ENCODE measurements at regions not wholly inside any gene's neighbourhood (a gene's known extent, or its start where the extent isn't known, plus 50 kb on each side); places are given as distances from the start of the nearest gene placed in this dataset.

DNA sequence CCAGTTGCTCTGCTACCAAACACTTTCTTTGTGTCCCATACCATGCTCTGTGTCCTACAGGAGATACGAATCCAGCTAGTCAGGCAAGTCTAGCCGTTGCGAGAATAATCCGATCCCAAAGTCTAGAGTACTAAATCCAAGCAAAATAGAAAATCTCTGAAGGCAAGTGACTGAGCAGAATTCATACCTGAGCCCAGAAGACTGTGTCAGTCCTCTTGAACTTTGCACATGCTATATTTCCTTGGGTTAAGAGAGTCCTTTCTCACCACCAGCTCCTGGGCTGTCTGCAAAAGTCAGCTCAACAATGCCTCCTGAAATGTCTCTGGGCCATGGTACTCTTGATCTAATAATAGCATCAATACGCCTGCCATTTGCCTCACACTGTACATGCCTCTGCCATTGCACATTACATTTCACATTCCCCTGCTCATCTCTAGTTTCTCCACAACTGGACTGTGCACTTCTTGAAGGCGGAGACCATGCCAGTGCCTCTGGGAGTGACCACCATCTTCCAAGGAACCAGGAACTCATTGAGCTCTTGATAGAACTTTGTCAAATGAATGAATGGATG is 265.8 kb upstream of the ID2 start:
- DNase-seq (ENCODE audit: low spot score in 2 of 2), result no peak
- no peaks in the 10 kb centered on the region for H3K27me3 ChIP-seq (ENCODE audit: low read depth)
- H3K9me3 ChIP-seq, result no peaks in the 10 kb centered on the region
- no peaks in the 10 kb centered on the region for H3K36me3 ChIP-seq (replicated peaks)
- no peak overlapping the region for H3K4me3 ChIP-seq
- in situ Hi-C loops (cut with MboI; ENCODE audit: low sequenced_read_pairs), result no loop called here
- no peaks in the 10 kb centered on the region for H3K4me1 ChIP-seq

GRCh38 chr2:8416849-8417832 is 264.7 kb upstream of the ID2 start:
- in situ Hi-C loops (cut with MboI; ENCODE audit: low sequenced_read_pairs), result no loop called here
- Histone ChIP-seq H3K4me1 (no peaks in the 10 kb centered on the region), H3K36me3 (replicated peaks) (no peaks in the 10 kb centered on the region), H3K27me3 (ENCODE audit: low read depth) (no peaks in the 10 kb centered on the region), H3K4me3 (no peak overlapping the region), H3K9me3 (no peaks in the 10 kb centered on the region)
- no peak for DNase-seq (ENCODE audit: low spot score in 2 of 2)

DNA sequence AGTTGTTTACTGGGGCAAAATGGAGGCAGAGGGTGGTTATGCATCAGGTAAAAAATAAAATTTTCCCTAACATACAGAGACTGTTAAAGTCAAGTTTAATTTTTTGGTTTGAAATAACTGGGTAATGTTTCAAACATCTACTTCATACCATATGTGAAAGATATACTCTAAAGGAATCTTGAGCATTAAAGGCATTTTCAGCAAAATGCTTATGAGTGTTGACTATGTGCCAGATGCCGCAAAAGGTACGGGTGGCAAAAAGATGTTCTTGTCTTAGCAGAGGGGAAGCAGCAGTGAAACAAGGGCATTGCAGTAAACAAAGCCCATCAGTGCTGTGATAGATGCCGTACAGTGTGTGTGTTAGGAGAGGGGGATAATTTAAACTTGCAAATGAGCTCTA is 263.1 kb upstream of the ID2 start:
- no peaks in the 10 kb centered on the region for H3K36me3 ChIP-seq (replicated peaks)
- H3K4me1 ChIP-seq, result no peaks in the 10 kb centered on the region
- H3K9me3 ChIP-seq, result no peaks in the 10 kb centered on the region
- in situ Hi-C loops (cut with MboI; ENCODE audit: low sequenced_read_pairs), result no loop called here
- no peaks in the 10 kb centered on the region for H3K27me3 ChIP-seq (ENCODE audit: low read depth)
- no peak overlapping the region for H3K4me3 ChIP-seq
- no peak for DNase-seq (ENCODE audit: low spot score in 2 of 2)

GRCh38 chr2:8421658-8422449 is 260.0 kb upstream of the ID2 start:
- in situ Hi-C loops (cut with MboI; ENCODE audit: low sequenced_read_pairs), result no loop called here

GRCh38 chr2:8422450-8422800 is 259.4 kb upstream of the ID2 start:
- Histone ChIP-seq H3K4me3 (no peak overlapping the region), H3K27me3 (ENCODE audit: low read depth) (no peaks in the 10 kb centered on the region), H3K36me3 (replicated peaks) (no peaks in the 10 kb centered on the region), H3K4me1 (no peaks in the 10 kb centered on the region), H3K9me3 (no peaks in the 10 kb centered on the region)
- in situ Hi-C loops (cut with MboI; ENCODE audit: low sequenced_read_pairs), result no loop called here
- no peak for DNase-seq (ENCODE audit: low spot score in 2 of 2)

More at GRCh38 chr2:8421658-8422449, 260.0 kb upstream of the ID2 start:
- Histone ChIP-seq H3K4me3 (no peak overlapping the region), H3K36me3 (replicated peaks) (no peaks in the 10 kb centered on the region), H3K9me3 (no peaks in the 10 kb centered on the region), H3K4me1 (no peaks in the 10 kb centered on the region), H3K27me3 (ENCODE audit: low read depth) (no peaks in the 10 kb centered on the region)
- DNase-seq (ENCODE audit: low spot score in 2 of 2), result no peak

GRCh38 chr2:8424997-8425900 is 256.6 kb upstream of the ID2 start:
- H3K4me3 ChIP-seq, result no peak overlapping the region
- in situ Hi-C loops (cut with MboI; ENCODE audit: low sequenced_read_pairs), result no loop called here
- no peak for DNase-seq (ENCODE audit: low spot score in 2 of 2)
- no peaks in the 10 kb centered on the region for H3K9me3 ChIP-seq
- no peaks in the 10 kb centered on the region for H3K27me3 ChIP-seq (ENCODE audit: low read depth)
- no peaks in the 10 kb centered on the region for H3K36me3 ChIP-seq (replicated peaks)
- no peaks in the 10 kb centered on the region for H3K4me1 ChIP-seq

DNA sequence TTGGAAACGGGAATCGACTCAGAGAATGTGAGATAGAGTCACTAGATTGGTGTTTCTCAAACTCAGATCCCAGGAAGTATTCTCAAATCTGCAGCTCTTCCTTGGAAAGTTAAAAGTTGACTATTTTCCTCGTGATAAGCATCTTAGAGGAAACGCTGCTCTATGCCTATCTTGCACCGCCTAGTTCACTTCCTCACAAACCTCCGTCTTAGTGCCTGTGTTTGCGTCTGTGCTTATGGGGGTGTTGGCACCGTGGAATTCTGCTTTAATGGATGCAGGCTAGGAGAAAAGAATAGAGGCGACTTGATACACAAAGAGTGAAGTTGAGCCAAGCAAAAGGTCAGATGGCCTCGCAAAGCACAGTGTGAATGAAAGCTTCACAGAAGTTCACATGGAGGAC is 255.3 kb upstream of the ID2 start:
- no peak for DNase-seq (ENCODE audit: low spot score in 2 of 2)
- H3K4me3 ChIP-seq, result no peak overlapping the region
- in situ Hi-C loops (cut with MboI; ENCODE audit: low sequenced_read_pairs), result no loop called here
- H3K9me3 ChIP-seq, result no peaks in the 10 kb centered on the region
- no peaks in the 10 kb centered on the region for H3K36me3 ChIP-seq (replicated peaks)
- no peaks in the 10 kb centered on the region for H3K4me1 ChIP-seq
- no peaks in the 10 kb centered on the region for H3K27me3 ChIP-seq (ENCODE audit: low read depth)

DNA sequence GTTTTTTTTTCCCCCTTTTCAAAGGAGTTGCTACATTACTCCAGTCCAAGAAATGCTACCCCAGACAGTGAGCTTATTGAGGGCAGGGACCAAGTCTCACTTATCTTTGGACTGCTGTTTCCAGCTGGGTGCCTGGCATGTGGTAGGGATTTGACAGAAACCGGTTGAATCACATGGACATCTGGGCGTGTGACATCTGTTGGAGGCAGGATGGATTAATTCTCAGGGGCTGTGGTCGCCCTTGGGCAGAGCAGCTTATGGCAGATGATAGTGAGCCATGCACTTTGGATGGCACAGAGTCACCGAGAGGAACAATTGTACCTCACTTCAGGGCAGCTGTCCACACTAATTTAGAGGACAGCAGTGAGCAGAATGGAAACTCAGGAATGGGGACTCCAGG is 254.6 kb upstream of the ID2 start:
- no peaks in the 10 kb centered on the region for H3K4me1 ChIP-seq
- H3K4me3 ChIP-seq, result no peak overlapping the region
- no peaks in the 10 kb centered on the region for H3K27me3 ChIP-seq (ENCODE audit: low read depth)
- in situ Hi-C loops (cut with MboI; ENCODE audit: low sequenced_read_pairs), result no loop called here
- no peak for DNase-seq (ENCODE audit: low spot score in 2 of 2)
- H3K36me3 ChIP-seq (replicated peaks), result no peaks in the 10 kb centered on the region
- H3K9me3 ChIP-seq, result no peaks in the 10 kb centered on the region

- H3K4me3 ChIP-seq, result no peak overlapping the region
- no peaks in the 10 kb centered on the region for H3K9me3 ChIP-seq
- no peaks in the 10 kb centered on the region for H3K4me1 ChIP-seq
- no peak for DNase-seq (ENCODE audit: low spot score in 2 of 2)
- H3K27me3 ChIP-seq (ENCODE audit: low read depth), result no peaks in the 10 kb centered on the region
- in situ Hi-C loops (cut with MboI; ENCODE audit: low sequenced_read_pairs), result no loop called here
- H3K36me3 ChIP-seq (replicated peaks), result no peaks in the 10 kb centered on the region
These were observed 251.2 kb upstream of the ID2 start for GRCh38 chr2:8430628-8431027.

GRCh38 chr2:8431446-8432125 is 250.3 kb upstream of the ID2 start:
- in situ Hi-C loops (cut with MboI; ENCODE audit: low sequenced_read_pairs), result no loop called here
- H3K27me3 ChIP-seq (ENCODE audit: low read depth), result no peaks in the 10 kb centered on the region
- H3K4me3 ChIP-seq, result no peak overlapping the region
- H3K36me3 ChIP-seq (replicated peaks), result no peaks in the 10 kb centered on the region
- no peaks in the 10 kb centered on the region for H3K4me1 ChIP-seq
- H3K9me3 ChIP-seq, result no peaks in the 10 kb centered on the region
- no peak for DNase-seq (ENCODE audit: low spot score in 2 of 2)

- no peaks in the 10 kb centered on the region for H3K36me3 ChIP-seq (replicated peaks)
- DNase-seq (ENCODE audit: low spot score in 2 of 2), result no peak
- no peaks in the 10 kb centered on the region for H3K4me1 ChIP-seq
- in situ Hi-C loops (cut with MboI; ENCODE audit: low sequenced_read_pairs), result no loop called here
- no peaks in the 10 kb centered on the region for H3K9me3 ChIP-seq
- H3K4me3 ChIP-seq, result no peak overlapping the region
- no peaks in the 10 kb centered on the region for H3K27me3 ChIP-seq (ENCODE audit: low read depth)
These were observed 249.0 kb upstream of the ID2 start for GRCh38 chr2:8432706-8433336.

DNA sequence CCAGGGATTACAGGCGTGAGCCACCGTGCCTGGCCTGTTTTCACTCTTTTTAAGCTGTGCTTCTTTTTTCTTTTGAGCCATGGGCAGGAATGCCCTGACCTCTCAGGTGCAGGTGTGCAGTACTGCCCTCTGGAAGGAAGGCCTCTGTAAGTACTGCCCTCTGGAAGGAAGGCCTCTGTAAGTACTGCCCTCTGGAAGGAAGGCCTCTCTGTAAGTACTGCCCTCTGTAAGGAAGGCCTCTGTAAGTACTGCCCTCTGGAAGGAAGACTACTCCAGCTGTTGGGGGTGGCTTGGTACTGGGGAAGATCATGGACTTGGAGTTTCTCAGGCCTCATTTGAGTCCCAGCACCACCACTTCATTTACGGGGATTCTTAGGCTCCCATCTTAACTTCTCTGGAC is 248.5 kb upstream of the ID2 start:
- H3K4me3 ChIP-seq, result no peak overlapping the region
- in situ Hi-C loops (cut with MboI; ENCODE audit: low sequenced_read_pairs), result no loop called here
- no peaks in the 10 kb centered on the region for H3K9me3 ChIP-seq
- no peak for DNase-seq (ENCODE audit: low spot score in 2 of 2)
- no peaks in the 10 kb centered on the region for H3K4me1 ChIP-seq
- no peaks in the 10 kb centered on the region for H3K27me3 ChIP-seq (ENCODE audit: low read depth)
- H3K36me3 ChIP-seq (replicated peaks), result no peaks in the 10 kb centered on the region

Data from HAP-1 (cell line).